ENCODE measurements at regions not wholly inside any gene's neighbourhood (a gene's known extent, or its start where the extent isn't known, plus 50 kb on each side); places are given as distances from the start of the nearest gene placed in this dataset.

- TF ChIP-seq CTCF (IDR thresholded peaks at IDR 0.05): no peak
- TF ChIP-seq POLR2A (IDR thresholded peaks at IDR 0.05): no peak
Measured at GRCh38 chr1:69121723-69122122, 446.0 kb upstream of the LRRC7 start.

All from breast epithelium (tissue), 3 donors.